GM12878 (cell line): ENCODE measurements at regions not wholly inside any gene's neighbourhood (a gene's known extent, or its start where the extent isn't known, plus 50 kb on each side); places are given as distances from the start of the nearest gene placed in this dataset.

ENCODE experiments used
- ATAC-seq: fragments of 200-7000 bp; cut with Tn5 transposase; 3 replicates; pipeline ENCODE4 v1.9.1; 2020; ENCODE audit warnings: mild to moderate bottlenecking, moderate library complexity
- BruUV-seq: library from RNA; stranded (reverse); fragments of 400-500 nt; replicated peaks from 2 replicates; lab custom pipeline; 2021; lab: Mats Ljungman, UMichigan
- CTCF ChIA-PET: fragments of 300-600 bp; sonication (Branson Sonifier 250); formaldehyde crosslinking; extraction: SDS; loops from one replicate; lab custom pipeline; 2021; ENCODE audit warnings: inconsistent platforms; lab: Yijun Ruan, JAX
- POLR2A ChIA-PET: fragments of 350-600 bp; formaldehyde crosslinking; extraction: SDS; loops from one replicate; lab custom pipeline; 2021; ENCODE audit warnings: inconsistent platforms; lab: Charles Lee
- RAD21 ChIA-PET: fragments of 300-600 bp; sonication (Branson Sonifier 250); formaldehyde crosslinking; loops from one replicate; lab custom pipeline; 2023; ENCODE audit warnings: antibody characterized with exemption; ENCODE audit not compliant: unreplicated experiment; lab: Charles Lee
- SMC1A ChIA-PET: fragments of 300-600 bp; sonication (Branson Sonifier 250); formaldehyde crosslinking; loops from one replicate; lab custom pipeline; 2023; ENCODE audit not compliant: unreplicated experiment, uncharacterized antibody; lab: Charles Lee
- DNase-seq: peaks from one replicate; pipeline ENCODE4 v3.0.0-alpha.2; 2011; ENCODE audit warnings: low read depth, low spot score
- FAIRE-seq: peaks from 3 replicates; lab custom pipeline; 2011; peaks lifted over from hg19 to GRCh38; lab: Jason Lieb, UNC
- H2AFZ ChIP-seq: 2 replicates; pipeline ENCODE4 v1.6.0; 2011; ENCODE audit warnings: low read depth, low read length, control low read depth; ENCODE audit not compliant: control insufficient read depth
- H3K27ac ChIP-seq: 2 replicates; pipeline ENCODE4 v1.5.1; 2011; ENCODE audit warnings: control low read depth; ENCODE audit not compliant: control insufficient read depth, insufficient read depth
- H3K27me3 ChIP-seq, 2 experiments: replicated peaks in 1 of 2; 2 replicates each; pipeline versions ENCODE4 v1.6.0 to v1.6.1; 2011; ENCODE audit warnings: low read length in 1 of 2; ENCODE audit not compliant: control insufficient read depth in 2 of 2, insufficient read depth in 2 of 2
- H3K36me3 ChIP-seq, 2 experiments: 2 replicates each; pipeline ENCODE4 v1.5.1; 2011; ENCODE audit warnings: low read length in 1 of 2; ENCODE audit not compliant: control insufficient read depth in 2 of 2, insufficient read depth in 2 of 2
- H3K4me1 ChIP-seq: 2 replicates; pipeline ENCODE4 v1.6.1; 2011; ENCODE audit warnings: mild to moderate bottlenecking, low read length, moderate library complexity, mixed read lengths; ENCODE audit not compliant: control insufficient read depth, insufficient read depth
- H3K4me2 ChIP-seq: 2 replicates; pipeline ENCODE4 v1.6.0; 2011; ENCODE audit warnings: control low read depth; ENCODE audit not compliant: control insufficient read depth, insufficient read depth
- H3K4me3 ChIP-seq: fragments of 200-600 bp; sonication (generic); 2 replicates; pipeline ENCODE4 v1.5.1; 2016
- H3K79me2 ChIP-seq: 2 replicates; pipeline ENCODE4 v1.6.0; 2011; ENCODE audit warnings: low read length; ENCODE audit not compliant: control insufficient read depth, insufficient read depth
- H3K9ac ChIP-seq: 2 replicates; pipeline ENCODE4 v1.8.0; 2011; ENCODE audit warnings: low read length, control low read depth, mixed read lengths; ENCODE audit not compliant: control insufficient read depth, insufficient read depth
- H3K9me3 ChIP-seq: replicated peaks from 3 replicates; pipeline ENCODE4 v1.5.1; 2011; ENCODE audit warnings: mild to moderate bottlenecking, low read length; ENCODE audit not compliant: control insufficient read depth, insufficient read depth
- H4K20me1 ChIP-seq: 2 replicates; pipeline ENCODE4 v1.6.0; 2011; ENCODE audit not compliant: control insufficient read depth, insufficient read depth
- CBFB ChIP-seq: IDR thresholded peaks from 2 replicates; pipeline ENCODE4 v1.6.1; 2016; ENCODE audit warnings: antibody characterized with exemption, low read depth
- KAT2A ChIP-seq: conservative IDR thresholded peaks from 2 replicates; pipeline ENCODE4 v1.6.1; 2011; ENCODE audit warnings: low read depth, low read length; ENCODE audit not compliant: control insufficient read depth
- MTA2 ChIP-seq: fragments of 450-650 bp; IDR thresholded peaks from 2 replicates; pipeline ENCODE4 v1.6.1; 2016; ENCODE audit warnings: low read depth, mild to moderate bottlenecking, moderate library complexity
- NR2C1 ChIP-seq: fragments of 450-650 bp; IDR thresholded peaks from 2 replicates; pipeline ENCODE4 v1.6.1; 2017; ENCODE audit warnings: antibody characterized with exemption, mild to moderate bottlenecking, moderate library complexity
- SIX5 ChIP-seq: IDR thresholded peaks from 2 replicates; pipeline ENCODE4 v1.6.1; 2011; ENCODE audit warnings: mild to moderate bottlenecking, low read depth, low read length, moderate library complexity; ENCODE audit not compliant: severe bottlenecking
- SMARCA5 ChIP-seq: fragments of 450-650 bp; IDR thresholded peaks from 2 replicates; pipeline ENCODE4 v1.6.1; 2017; ENCODE audit warnings: mild to moderate bottlenecking
- YBX1 ChIP-seq: fragments of 450-650 bp; IDR thresholded peaks from 2 replicates; pipeline ENCODE4 v1.6.1; 2016; ENCODE audit warnings: antibody characterized with exemption
- ZNF24 ChIP-seq: fragments of 450-650 bp; IDR thresholded peaks from 2 replicates; pipeline ENCODE4 v1.6.1; 2017; ENCODE audit warnings: antibody characterized with exemption, mild to moderate bottlenecking
- WGBS: methylation state at CpG from one replicate; pipeline ENCODE4 v1.1.6; 2016; ENCODE audit warnings: low lambda C conversion rate; ENCODE audit not compliant: insufficient replicate concordance, insufficient coverage; ENCODE audit errors: missing lambda C conversion rate; 5-methylcytosine and 5-hydroxymethylcytosine counted together
- in situ Hi-C: fragments of 300-500 bp; cut with MboI; formaldehyde crosslinking; loops from 9 replicates; pipeline ENCODE4 v1.14.3; 2018; ENCODE audit warnings: mixed read lengths
- intact Hi-C: fragments of 100-400 bp; cut with micrococcal nuclease; formaldehyde crosslinking; loops from one replicate; pipeline ENCODE4 v1.14.2; 2022; ENCODE audit not compliant: unreplicated experiment
- TF ChIP-seq, protein P1 (sequence below): IDR thresholded peaks from 2 replicates; pipeline ENCODE4 v1.6.1; 2011; ENCODE audit warnings: borderline replicate concordance, low read depth, mild to moderate bottlenecking, moderate library complexity, low read length; ENCODE audit not compliant: insufficient read depth, poor library complexity, severe bottlenecking
- TF ChIP-seq, protein P2 (sequence below): fragments of 450-650 bp; conservative IDR thresholded peaks from 2 replicates; pipeline ENCODE4 v1.6.1; 2017; ENCODE audit warnings: mild to moderate bottlenecking, moderate library complexity
- TF ChIP-seq, protein P3 (sequence below): fragments of 450-650 bp; IDR thresholded peaks from 2 replicates; pipeline ENCODE4 v1.6.1; 2017; ENCODE audit warnings: mild to moderate bottlenecking, low read depth, inconsistent platforms; ENCODE audit not compliant: poor library complexity, severe bottlenecking
- TF ChIP-seq, protein P4 (sequence below): fragments of 450-650 bp; IDR thresholded peaks from 2 replicates; pipeline ENCODE4 v1.6.1; 2017; ENCODE audit warnings: mild to moderate bottlenecking, moderate library complexity

DNA sequence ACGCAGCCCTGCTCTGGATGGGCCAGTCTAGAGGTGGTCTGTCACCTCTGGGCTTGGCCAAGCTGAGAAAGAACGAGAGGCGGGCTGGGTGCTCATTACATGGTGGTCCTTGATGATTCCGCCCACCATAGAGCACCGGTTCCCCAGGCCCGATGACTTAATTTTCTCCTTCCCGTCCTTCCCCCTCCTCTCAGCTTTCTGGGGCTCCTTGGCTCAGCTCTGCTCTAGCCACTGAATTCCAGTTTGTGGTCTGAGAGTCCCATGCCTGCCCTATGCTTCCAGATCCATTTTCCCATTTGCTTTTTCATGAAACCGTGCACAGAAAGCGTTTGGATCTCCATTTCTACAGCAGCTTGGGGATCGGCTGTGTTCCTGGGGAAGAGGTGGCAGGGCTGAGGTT lies 318.5 kb upstream of the C1orf174 start (continued):
- TF ChIP-seq, protein P1, sequence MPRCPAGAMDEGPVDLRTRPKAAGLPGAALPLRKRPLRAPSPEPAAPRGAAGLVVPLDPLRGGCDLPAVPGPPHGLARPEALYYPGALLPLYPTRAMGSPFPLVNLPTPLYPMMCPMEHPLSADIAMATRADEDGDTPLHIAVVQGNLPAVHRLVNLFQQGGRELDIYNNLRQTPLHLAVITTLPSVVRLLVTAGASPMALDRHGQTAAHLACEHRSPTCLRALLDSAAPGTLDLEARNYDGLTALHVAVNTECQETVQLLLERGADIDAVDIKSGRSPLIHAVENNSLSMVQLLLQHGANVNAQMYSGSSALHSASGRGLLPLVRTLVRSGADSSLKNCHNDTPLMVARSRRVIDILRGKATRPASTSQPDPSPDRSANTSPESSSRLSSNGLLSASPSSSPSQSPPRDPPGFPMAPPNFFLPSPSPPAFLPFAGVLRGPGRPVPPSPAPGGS = no peak
- TF ChIP-seq, protein P2, sequence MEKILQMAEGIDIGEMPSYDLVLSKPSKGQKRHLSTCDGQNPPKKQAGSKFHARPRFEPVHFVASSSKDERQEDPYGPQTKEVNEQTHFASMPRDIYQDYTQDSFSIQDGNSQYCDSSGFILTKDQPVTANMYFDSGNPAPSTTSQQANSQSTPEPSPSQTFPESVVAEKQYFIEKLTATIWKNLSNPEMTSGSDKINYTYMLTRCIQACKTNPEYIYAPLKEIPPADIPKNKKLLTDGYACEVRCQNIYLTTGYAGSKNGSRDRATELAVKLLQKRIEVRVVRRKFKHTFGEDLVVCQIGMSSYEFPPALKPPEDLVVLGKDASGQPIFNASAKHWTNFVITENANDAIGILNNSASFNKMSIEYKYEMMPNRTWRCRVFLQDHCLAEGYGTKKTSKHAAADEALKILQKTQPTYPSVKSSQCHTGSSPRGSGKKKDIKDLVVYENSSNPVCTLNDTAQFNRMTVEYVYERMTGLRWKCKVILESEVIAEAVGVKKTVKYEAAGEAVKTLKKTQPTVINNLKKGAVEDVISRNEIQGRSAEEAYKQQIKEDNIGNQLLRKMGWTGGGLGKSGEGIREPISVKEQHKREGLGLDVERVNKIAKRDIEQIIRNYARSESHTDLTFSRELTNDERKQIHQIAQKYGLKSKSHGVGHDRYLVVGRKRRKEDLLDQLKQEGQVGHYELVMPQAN = no peak

DNA sequence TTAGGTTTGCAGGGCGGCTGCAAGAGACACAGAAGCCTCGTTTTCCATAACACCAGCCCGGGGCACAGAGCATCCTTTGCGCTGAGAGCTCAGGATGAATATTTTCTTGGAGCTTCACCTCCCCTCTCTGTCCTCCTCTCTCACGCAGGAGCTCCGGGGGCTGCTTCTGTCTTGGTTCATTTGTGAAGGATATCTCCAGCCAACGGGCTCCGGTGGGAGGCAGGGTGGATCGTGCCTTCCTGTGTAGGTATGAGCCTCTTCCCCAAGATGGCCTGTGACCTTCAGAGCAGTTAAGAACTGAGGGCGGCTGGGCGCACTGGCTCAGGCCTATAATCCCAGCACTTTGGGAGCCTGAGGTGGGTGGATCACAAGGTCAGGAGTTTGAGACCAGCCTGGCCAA lies 319.0 kb upstream of the C1orf174 start:
- Histone ChIP-seq H3K4me3 (no peak overlapping the region), H4K20me1 (no peaks in the 10 kb centered on the region), H3K79me2 (no peaks in the 10 kb centered on the region), H3K9ac (no peak overlapping the region), H3K4me2 (no peak overlapping the region), H3K4me1 (no peaks in the 10 kb centered on the region), H3K27ac (no peak overlapping the region), H2AFZ (no peak overlapping the region), H3K9me3 (no peaks in the 10 kb centered on the region; the same call in 2 of the 3 replicates), H3K36me3 (no peaks in the 10 kb centered on the region), H3K27me3 (no peaks in the 10 kb centered on the region)
- intact Hi-C loops = no loop called here
- WGBS = 34% methylated on average over 11 of the region's 11 CpGs
- no peak for ATAC-seq
- DNase-seq = no peak
- ChIA-PET POLR2A (no interaction called here), RAD21 (no interaction called here), CTCF (no interaction called here), SMC1A (no interaction called here)
- FAIRE-seq = no peak
- BruUV-seq = no TSS peak
- in situ Hi-C loops = loop anchor here (25.0 kb wide), 1 partner anchor 1532 kb away; no protein-coding TSS in a partner anchor
- TF ChIP-seq, protein P3, sequence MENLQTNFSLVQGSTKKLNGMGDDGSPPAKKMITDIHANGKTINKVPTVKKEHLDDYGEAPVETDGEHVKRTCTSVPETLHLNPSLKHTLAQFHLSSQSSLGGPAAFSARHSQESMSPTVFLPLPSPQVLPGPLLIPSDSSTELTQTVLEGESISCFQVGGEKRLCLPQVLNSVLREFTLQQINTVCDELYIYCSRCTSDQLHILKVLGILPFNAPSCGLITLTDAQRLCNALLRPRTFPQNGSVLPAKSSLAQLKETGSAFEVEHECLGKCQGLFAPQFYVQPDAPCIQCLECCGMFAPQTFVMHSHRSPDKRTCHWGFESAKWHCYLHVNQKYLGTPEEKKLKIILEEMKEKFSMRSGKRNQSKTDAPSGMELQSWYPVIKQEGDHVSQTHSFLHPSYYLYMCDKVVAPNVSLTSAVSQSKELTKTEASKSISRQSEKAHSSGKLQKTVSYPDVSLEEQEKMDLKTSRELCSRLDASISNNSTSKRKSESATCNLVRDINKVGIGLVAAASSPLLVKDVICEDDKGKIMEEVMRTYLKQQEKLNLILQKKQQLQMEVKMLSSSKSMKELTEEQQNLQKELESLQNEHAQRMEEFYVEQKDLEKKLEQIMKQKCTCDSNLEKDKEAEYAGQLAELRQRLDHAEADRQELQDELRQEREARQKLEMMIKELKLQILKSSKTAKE = no peak
- no peak for TF ChIP-seq YBX1
- TF ChIP-seq KAT2A = no peak
- TF ChIP-seq SMARCA5 = no peak
- no peak for TF ChIP-seq SIX5
- TF ChIP-seq NR2C1 = no peak
- TF ChIP-seq, protein P4, sequence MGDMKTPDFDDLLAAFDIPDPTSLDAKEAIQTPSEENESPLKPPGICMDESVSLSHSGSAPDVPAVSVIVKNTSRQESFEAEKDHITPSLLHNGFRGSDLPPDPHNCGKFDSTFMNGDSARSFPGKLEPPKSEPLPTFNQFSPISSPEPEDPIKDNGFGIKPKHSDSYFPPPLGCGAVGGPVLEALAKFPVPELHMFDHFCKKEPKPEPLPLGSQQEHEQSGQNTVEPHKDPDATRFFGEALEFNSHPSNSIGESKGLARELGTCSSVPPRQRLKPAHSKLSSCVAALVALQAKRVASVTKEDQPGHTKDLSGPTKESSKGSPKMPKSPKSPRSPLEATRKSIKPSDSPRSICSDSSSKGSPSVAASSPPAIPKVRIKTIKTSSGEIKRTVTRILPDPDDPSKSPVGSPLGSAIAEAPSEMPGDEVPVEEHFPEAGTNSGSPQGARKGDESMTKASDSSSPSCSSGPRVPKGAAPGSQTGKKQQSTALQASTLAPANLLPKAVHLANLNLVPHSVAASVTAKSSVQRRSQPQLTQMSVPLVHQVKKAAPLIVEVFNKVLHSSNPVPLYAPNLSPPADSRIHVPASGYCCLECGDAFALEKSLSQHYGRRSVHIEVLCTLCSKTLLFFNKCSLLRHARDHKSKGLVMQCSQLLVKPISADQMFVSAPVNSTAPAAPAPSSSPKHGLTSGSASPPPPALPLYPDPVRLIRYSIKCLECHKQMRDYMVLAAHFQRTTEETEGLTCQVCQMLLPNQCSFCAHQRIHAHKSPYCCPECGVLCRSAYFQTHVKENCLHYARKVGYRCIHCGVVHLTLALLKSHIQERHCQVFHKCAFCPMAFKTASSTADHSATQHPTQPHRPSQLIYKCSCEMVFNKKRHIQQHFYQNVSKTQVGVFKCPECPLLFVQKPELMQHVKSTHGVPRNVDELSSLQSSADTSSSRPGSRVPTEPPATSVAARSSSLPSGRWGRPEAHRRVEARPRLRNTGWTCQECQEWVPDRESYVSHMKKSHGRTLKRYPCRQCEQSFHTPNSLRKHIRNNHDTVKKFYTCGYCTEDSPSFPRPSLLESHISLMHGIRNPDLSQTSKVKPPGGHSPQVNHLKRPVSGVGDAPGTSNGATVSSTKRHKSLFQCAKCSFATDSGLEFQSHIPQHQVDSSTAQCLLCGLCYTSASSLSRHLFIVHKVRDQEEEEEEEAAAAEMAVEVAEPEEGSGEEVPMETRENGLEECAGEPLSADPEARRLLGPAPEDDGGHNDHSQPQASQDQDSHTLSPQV = no peak
- TF ChIP-seq CBFB = no peak
- TF ChIP-seq MTA2 = no peak
- no peak for TF ChIP-seq ZNF24
